CD4-positive, alpha-beta T cell (primary cell): ENCODE measurements at regions not wholly inside any gene's neighbourhood (a gene's known extent, or its start where the extent isn't known, plus 50 kb on each side); places are given as distances from the start of the nearest gene placed in this dataset.

Source experiments
- ATAC-seq: fragments of 200-7000 bp; cut with Tn5 transposase; one replicate; pipeline ENCODE4 v1.10.0; 2022; ENCODE audit warnings: mild to moderate bottlenecking; ENCODE audit not compliant: poor library complexity
- CTCF ChIA-PET: fragments of 350-600 bp; sonication (Branson Sonifier 250); formaldehyde crosslinking; loops from one replicate; lab custom pipeline; 2021; ENCODE audit warnings: antibody characterized with exemption, inconsistent platforms; lab: Charles Lee
- POLR2A ChIA-PET: fragments of 350-600 bp; sonication (Branson Sonifier 250); formaldehyde crosslinking; loops from one replicate; lab custom pipeline; 2021; ENCODE audit warnings: antibody characterized with exemption, inconsistent platforms; lab: Charles Lee
- DNase-seq, 14 experiments: peaks; one replicate each; pipeline ENCODE4 v3.0.0-alpha.2; 2013 to 2020; ENCODE audit warnings: mixed read lengths in 2 of 14
- H3K27ac ChIP-seq, 2 donors: one replicate each; pipeline versions ENCODE4 v1.5.1 to v1.7.0; 2013; ENCODE audit warnings: low read length in 2 of 2, low read depth in 1 of 2, mild to moderate bottlenecking in 1 of 2
- H3K27me3 ChIP-seq, 2 experiments: 1 replicate in 1 of 2; 2 replicates in 1 of 2; pipeline versions ENCODE4 v1.6.1 to v1.7.0; 2013; ENCODE audit warnings: low read length in 2 of 2, control low read depth in 1 of 2, mild to moderate bottlenecking in 1 of 2, moderate library complexity in 1 of 2; ENCODE audit not compliant: insufficient read depth in 2 of 2, control insufficient read depth in 1 of 2
- H3K36me3 ChIP-seq: one replicate; pipeline ENCODE4 v1.6.1; 2013; ENCODE audit warnings: low read length, control low read depth; ENCODE audit not compliant: insufficient read depth
- H3K4me1 ChIP-seq: one replicate; pipeline ENCODE4 v1.6.1; 2013; ENCODE audit warnings: low read length, control low read depth; ENCODE audit not compliant: insufficient read depth
- H3K4me3 ChIP-seq: one replicate; pipeline ENCODE4 v1.5.1; 2013; ENCODE audit warnings: mild to moderate bottlenecking, low read length, moderate library complexity
- H3K9me3 ChIP-seq, 2 experiments: 1 replicate in 1 of 2; 2 replicates in 1 of 2; pipeline versions ENCODE4 v1.6.1 to v1.7.0; 2013; ENCODE audit warnings: low read length in 2 of 2, mild to moderate bottlenecking in 2 of 2, control low read depth in 1 of 2, moderate library complexity in 1 of 2; ENCODE audit not compliant: control insufficient read depth in 1 of 2, insufficient read depth in 1 of 2
- H3K27ac Mint-ChIP-seq: one replicate; pipeline ENCODE4 v1.8.0; 2020; ENCODE audit warnings: mixed read lengths
- H3K27me3 Mint-ChIP-seq: one replicate; pipeline ENCODE4 v1.8.0; 2021; ENCODE audit warnings: mixed read lengths
- H3K36me3 Mint-ChIP-seq: one replicate; pipeline ENCODE4 v1.8.0; 2021; ENCODE audit warnings: low read depth, mixed read lengths
- H3K4me1 Mint-ChIP-seq: one replicate; pipeline ENCODE4 v1.8.0; 2021; ENCODE audit warnings: low read depth, mixed read lengths
- H3K4me3 Mint-ChIP-seq: one replicate; pipeline ENCODE4 v1.8.0; 2020; ENCODE audit warnings: mild to moderate bottlenecking, mixed read lengths
- H3K9me3 Mint-ChIP-seq: one replicate; pipeline ENCODE4 v1.8.0; 2020; ENCODE audit warnings: mixed read lengths
- intact Hi-C, 2 experiments: fragments of 100-400 bp; cut with DNase I in 1 of 2; cut with micrococcal nuclease in 1 of 2; formaldehyde crosslinking; loops; one replicate each; pipeline versions ENCODE4 v1.15.1 to v1.9.0; 2023 to 2025; cut with DNase I, micrococcal nuclease
- TF ChIP-seq, protein P1 (sequence below): fragments of 200-600 bp; IDR thresholded peaks from one replicate; pipeline ENCODE4 v1.8.0; 2022; ENCODE audit warnings: antibody characterized with exemption, mild to moderate bottlenecking

DNA sequence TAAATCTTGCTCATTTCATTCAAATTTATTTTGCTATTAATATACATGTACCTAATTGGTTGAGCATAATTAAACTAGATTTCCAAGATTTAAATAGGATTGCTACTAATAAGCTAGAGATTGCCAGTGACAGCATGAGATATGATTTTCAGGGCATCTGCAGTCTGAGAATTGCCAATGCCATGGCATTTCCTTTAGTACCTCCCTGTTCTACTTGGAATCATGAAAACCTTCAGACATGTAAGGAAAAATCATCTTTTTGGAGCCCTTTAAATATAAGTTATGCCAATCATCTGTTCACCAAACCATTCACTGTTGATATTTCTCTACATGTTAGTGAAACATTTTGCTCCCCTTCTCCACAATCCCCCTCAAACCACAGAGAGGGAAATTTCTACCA lies 691.4 kb downstream of the DNAH5 start:
- H3K36me3 ChIP-seq: no peaks in the 10 kb centered on the region
- CTCF ChIA-PET: no interaction called here
- Mint-ChIP-seq H3K9me3 (peaks cover 3% of the 10 kb centered on the region), H3K27ac (no peak overlapping the region), H3K4me1 (no peaks in the 10 kb centered on the region), H3K27me3 (no peaks in the 10 kb centered on the region), H3K36me3 (no peaks in the 10 kb centered on the region), H3K4me3 (no peak overlapping the region)
- peaks cover 0 to 4% of the 10 kb centered on the region in 2 experiments for H3K9me3 ChIP-seq
- H3K4me3 ChIP-seq: no peak overlapping the region
- POLR2A ChIA-PET: no interaction called here
- no peak overlapping the region for H3K27ac ChIP-seq
- no peaks in the 10 kb centered on the region for H3K27me3 ChIP-seq
- DNase-seq (no peak), ATAC-seq (no peak)
- H3K4me1 ChIP-seq: no peaks in the 10 kb centered on the region
- TF ChIP-seq, protein P1, sequence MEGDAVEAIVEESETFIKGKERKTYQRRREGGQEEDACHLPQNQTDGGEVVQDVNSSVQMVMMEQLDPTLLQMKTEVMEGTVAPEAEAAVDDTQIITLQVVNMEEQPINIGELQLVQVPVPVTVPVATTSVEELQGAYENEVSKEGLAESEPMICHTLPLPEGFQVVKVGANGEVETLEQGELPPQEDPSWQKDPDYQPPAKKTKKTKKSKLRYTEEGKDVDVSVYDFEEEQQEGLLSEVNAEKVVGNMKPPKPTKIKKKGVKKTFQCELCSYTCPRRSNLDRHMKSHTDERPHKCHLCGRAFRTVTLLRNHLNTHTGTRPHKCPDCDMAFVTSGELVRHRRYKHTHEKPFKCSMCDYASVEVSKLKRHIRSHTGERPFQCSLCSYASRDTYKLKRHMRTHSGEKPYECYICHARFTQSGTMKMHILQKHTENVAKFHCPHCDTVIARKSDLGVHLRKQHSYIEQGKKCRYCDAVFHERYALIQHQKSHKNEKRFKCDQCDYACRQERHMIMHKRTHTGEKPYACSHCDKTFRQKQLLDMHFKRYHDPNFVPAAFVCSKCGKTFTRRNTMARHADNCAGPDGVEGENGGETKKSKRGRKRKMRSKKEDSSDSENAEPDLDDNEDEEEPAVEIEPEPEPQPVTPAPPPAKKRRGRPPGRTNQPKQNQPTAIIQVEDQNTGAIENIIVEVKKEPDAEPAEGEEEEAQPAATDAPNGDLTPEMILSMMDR: no peak
- intact Hi-C loops: no loop called here

GRCh38 chr5:13252699-13253098 lies 691.8 kb downstream of the DNAH5 start:
- no peak overlapping the region for H3K27ac Mint-ChIP-seq
- POLR2A ChIA-PET: no interaction called here
- H3K4me1 Mint-ChIP-seq: no peaks in the 10 kb centered on the region
- no peaks in the 10 kb centered on the region for H3K36me3 ChIP-seq
- H3K9me3 ChIP-seq: peaks cover 0 to 4% of the 10 kb centered on the region in 2 experiments
- CTCF ChIA-PET: no interaction called here
- no peaks in the 10 kb centered on the region for H3K36me3 Mint-ChIP-seq
- peaks cover 3% of the 10 kb centered on the region for H3K9me3 Mint-ChIP-seq
- ATAC-seq: no peak
- H3K4me1 ChIP-seq: no peaks in the 10 kb centered on the region
- no peak overlapping the region for H3K4me3 Mint-ChIP-seq
- TF ChIP-seq, protein P1: no peak
- intact Hi-C loops: no loop called here
- H3K27me3 ChIP-seq: no peaks in the 10 kb centered on the region
- no peak for DNase-seq
- H3K27me3 Mint-ChIP-seq: no peaks in the 10 kb centered on the region
- no peak overlapping the region for H3K4me3 ChIP-seq
- no peak overlapping the region for H3K27ac ChIP-seq

- Histone ChIP-seq H3K27me3 (no peaks in the 10 kb centered on the region), H3K4me3 (no peak overlapping the region), H3K36me3 (no peaks in the 10 kb centered on the region), H3K27ac (no peak overlapping the region), H3K4me1 (no peaks in the 10 kb centered on the region), H3K9me3 (peaks cover 0 to 4% of the 10 kb centered on the region in 2 experiments)
- no peak overlapping the region for H3K4me3 Mint-ChIP-seq
- peaks cover 3% of the 10 kb centered on the region for H3K9me3 Mint-ChIP-seq
- ATAC-seq (no peak), DNase-seq (no peak)
- H3K27me3 Mint-ChIP-seq: no peaks in the 10 kb centered on the region
- no peaks in the 10 kb centered on the region for H3K4me1 Mint-ChIP-seq
- no peak overlapping the region for H3K27ac Mint-ChIP-seq
- TF ChIP-seq, protein P1: no peak
- no peaks in the 10 kb centered on the region for H3K36me3 Mint-ChIP-seq
- CTCF ChIA-PET: no interaction called here
- POLR2A ChIA-PET: no interaction called here
- intact Hi-C loops: no loop called here
Measured at GRCh38 chr5:13251623-13252376, 692.7 kb downstream of the DNAH5 start.
